Psoas muscle (tissue), 7 donors: ENCODE measurements at regions not wholly inside any gene's neighbourhood (a gene's known extent, or its start where the extent isn't known, plus 50 kb on each side); places are given as distances from the start of the nearest gene placed in this dataset.
"Not testable (repeated sequence)": the region's sequence is repeated elsewhere in the genome, so short reads cannot be mapped to it uniquely, and the experiment has no call there.

Experiments used
- ATAC-seq, 4 donors: fragments of 200-7000 bp; cut with Tn5 transposase; one replicate each; pipeline ENCODE4 v1.9.1; 2020; ENCODE audit warnings: moderate library complexity in 3 of 4, mild to moderate bottlenecking in 2 of 4
- DNase-seq, 2 donors: peaks; one replicate each; pipeline ENCODE4 v3.0.0-alpha.2; 2020
- H3K27ac ChIP-seq: fragments of 200-600 bp; one replicate; pipeline ENCODE4 v1.8.0; 2022
- H3K27me3 ChIP-seq, 3 donors: fragments of 200-600 bp in 1 of 3; one replicate each; pipeline versions ENCODE4 v1.6.1 to v1.8.0; 2013 to 2022; ENCODE audit warnings: low read length in 2 of 3, mild to moderate bottlenecking in 2 of 3, moderate library complexity in 1 of 3; ENCODE audit not compliant: insufficient read depth in 3 of 3
- H3K36me3 ChIP-seq, 2 donors: fragments of 200-600 bp in 1 of 2; one replicate each; pipeline versions ENCODE4 v1.6.1 to v1.8.0; 2013 to 2022; ENCODE audit warnings: low read depth in 1 of 2, mild to moderate bottlenecking in 1 of 2, moderate library complexity in 1 of 2; ENCODE audit not compliant: insufficient read depth in 1 of 2
- H3K4me1 ChIP-seq: fragments of 200-600 bp; one replicate; pipeline ENCODE4 v1.8.0; 2022
- H3K4me3 ChIP-seq: fragments of 200-600 bp; one replicate; pipeline ENCODE4 v1.8.0; 2022; ENCODE audit warnings: mild to moderate bottlenecking
- H3K9me3 ChIP-seq: fragments of 200-600 bp; one replicate; pipeline ENCODE4 v1.8.0; 2022
- WGBS, 3 donors: extraction: QIAGEN DNeasy Blood & Tissue Kit; methylation state at CpG; one replicate each; pipeline versions ENCODE4 v1.1.6 to v1.1.7; 2013; 5-methylcytosine and 5-hydroxymethylcytosine counted together
- intact Hi-C, 2 donors: fragments of 100-400 bp; cut with DNase I; formaldehyde crosslinking; loops; one replicate each; pipeline versions ENCODE4 v1.11.0 to v1.14.2; 2022
- TF ChIP-seq, protein P1 (sequence below): fragments of 200-600 bp; IDR thresholded peaks from one replicate; pipeline ENCODE4 v1.8.0; 2022; ENCODE audit warnings: antibody characterized with exemption
- donor health status: healthy with polysubstance abuse.
- donor health status: DM: no; HTN: no; CAD: no; lungs with moderate emphysema.
- donor health status: Bipolar disorder and iron deficiency.
- donor health status: healthy.
- donor health status: DM: yes; HTN: yes; CAD: no.
- donor health status: DM: no; HTN: no; CAD: no.
- donor health status: DM: yes; HTN: yes; CAD: no.

DNA sequence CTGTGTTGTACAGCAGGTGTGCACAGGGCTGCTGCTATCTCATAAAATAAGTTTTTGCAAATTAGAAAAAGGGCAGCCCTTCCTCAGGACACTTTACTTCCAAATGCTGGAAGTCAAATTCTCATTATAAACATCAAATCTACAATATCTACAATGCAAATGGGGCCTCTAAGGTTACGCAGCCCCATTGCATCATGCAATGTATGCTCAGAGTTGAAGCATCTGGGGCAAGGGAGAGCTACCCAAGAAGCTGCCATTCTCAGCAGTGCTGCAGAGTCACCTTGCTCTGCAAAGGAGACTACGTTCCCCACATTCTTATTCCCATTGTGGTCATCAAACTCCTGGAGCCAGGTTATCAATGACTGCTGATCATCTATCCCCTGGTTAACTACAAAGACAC is 208.9 kb upstream of the POGK start:
- no peaks in the 10 kb centered on the region for H3K36me3 ChIP-seq
- 83 to 92% (median 86%) methylated on average over 2 of the region's 2 CpGs for WGBS, 3 donors
- no peak for ATAC-seq
- H3K27ac ChIP-seq = no peak overlapping the region
- H3K27me3 ChIP-seq = no peaks in the 10 kb centered on the region
- H3K9me3 ChIP-seq = no peaks in the 10 kb centered on the region
- TF ChIP-seq, protein P1, sequence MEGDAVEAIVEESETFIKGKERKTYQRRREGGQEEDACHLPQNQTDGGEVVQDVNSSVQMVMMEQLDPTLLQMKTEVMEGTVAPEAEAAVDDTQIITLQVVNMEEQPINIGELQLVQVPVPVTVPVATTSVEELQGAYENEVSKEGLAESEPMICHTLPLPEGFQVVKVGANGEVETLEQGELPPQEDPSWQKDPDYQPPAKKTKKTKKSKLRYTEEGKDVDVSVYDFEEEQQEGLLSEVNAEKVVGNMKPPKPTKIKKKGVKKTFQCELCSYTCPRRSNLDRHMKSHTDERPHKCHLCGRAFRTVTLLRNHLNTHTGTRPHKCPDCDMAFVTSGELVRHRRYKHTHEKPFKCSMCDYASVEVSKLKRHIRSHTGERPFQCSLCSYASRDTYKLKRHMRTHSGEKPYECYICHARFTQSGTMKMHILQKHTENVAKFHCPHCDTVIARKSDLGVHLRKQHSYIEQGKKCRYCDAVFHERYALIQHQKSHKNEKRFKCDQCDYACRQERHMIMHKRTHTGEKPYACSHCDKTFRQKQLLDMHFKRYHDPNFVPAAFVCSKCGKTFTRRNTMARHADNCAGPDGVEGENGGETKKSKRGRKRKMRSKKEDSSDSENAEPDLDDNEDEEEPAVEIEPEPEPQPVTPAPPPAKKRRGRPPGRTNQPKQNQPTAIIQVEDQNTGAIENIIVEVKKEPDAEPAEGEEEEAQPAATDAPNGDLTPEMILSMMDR = no peak
- no peaks in the 10 kb centered on the region for H3K4me1 ChIP-seq
- no peak overlapping the region for H3K4me3 ChIP-seq
- intact Hi-C loops = no loop called here
- DNase-seq = no peak

DNA sequence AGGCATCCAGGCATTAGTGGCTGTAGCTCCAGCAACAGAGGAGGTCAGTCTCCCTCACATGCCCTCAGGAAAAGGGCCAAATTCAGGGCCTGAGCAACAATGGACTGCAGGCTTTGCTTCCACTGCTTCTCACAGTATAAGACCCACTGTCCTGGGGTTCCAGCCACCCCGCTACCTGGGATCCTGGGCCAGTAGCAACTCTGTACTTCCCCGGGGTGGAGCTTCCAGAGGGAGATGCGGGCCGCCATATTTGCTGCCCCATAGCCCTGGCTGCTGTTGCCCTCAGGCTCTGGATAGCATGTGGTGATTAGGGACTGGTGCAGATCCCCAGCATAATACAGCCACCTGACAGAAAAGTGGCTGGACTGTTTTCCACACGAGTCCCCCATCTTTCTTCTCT is 201.1 kb upstream of the POGK start:
- Histone ChIP-seq H3K4me3 (no peak overlapping the region), H3K4me1 (no peaks in the 10 kb centered on the region), H3K9me3 (no peaks in the 10 kb centered on the region), H3K27me3 (no peaks in the 10 kb centered on the region), H3K36me3 (no peaks in the 10 kb centered on the region), H3K27ac (no peak overlapping the region)
- TF ChIP-seq, protein P1 = no peak
- 78 to 87% (median 81%) methylated on average over 5 of the region's 5 CpGs for WGBS, 3 donors
- intact Hi-C loops = no loop called here
- ATAC-seq = no peak
- DNase-seq = no peak

DNA sequence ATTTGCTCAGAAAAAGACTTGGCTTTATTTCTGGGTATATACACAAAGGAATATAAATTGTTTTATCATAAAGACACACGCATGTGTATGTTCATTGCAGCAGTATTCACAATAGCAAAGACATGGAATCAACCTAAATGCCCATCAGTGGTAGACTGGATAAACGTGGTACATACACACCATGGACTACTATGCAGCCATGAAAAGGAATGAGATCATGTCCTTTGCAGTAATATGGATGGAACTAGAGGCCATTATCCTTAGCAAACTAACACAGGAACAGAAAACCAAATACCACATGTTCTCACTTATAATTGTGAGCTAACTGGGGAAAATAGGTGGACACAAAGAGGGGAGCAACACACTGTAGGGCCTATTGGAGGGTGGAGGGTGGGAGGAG is 182.0 kb upstream of the POGK start:
- H3K36me3 ChIP-seq, H3K9me3 ChIP-seq, ATAC-seq, H3K4me3 ChIP-seq, H3K4me1 ChIP-seq, DNase-seq, intact Hi-C loops, H3K27ac ChIP-seq, H3K27me3 ChIP-seq: not testable (repeated sequence)
- WGBS, 3 donors = 52 to 69% (median 69%) methylated on average over 2 of the region's 2 CpGs

DNA sequence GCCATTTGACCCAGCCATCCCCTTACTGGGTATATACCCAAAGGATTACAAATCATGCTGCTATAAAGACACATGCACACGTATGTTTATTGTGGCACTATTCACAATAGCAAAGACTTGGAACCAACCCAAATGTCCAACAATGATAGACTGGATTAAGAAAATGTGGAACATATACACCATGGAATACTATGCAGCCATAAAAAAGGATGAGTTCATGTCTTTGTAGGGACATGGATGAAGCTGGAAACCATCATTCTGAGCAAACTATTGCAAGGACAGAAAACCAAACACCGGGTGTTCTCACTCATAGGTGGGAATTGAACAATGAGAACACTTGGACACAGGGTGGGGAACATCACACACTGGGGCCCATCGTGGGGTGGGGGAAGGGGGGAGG is 172.5 kb upstream of the POGK start:
- H3K4me3 ChIP-seq, H3K27me3 ChIP-seq, H3K27ac ChIP-seq, ATAC-seq, intact Hi-C loops, H3K9me3 ChIP-seq, H3K36me3 ChIP-seq, H3K4me1 ChIP-seq, DNase-seq: not testable (repeated sequence)
- WGBS, 3 donors = 78 to 86% (median 78%) methylated on average over 3 of the region's 3 CpGs

DNA sequence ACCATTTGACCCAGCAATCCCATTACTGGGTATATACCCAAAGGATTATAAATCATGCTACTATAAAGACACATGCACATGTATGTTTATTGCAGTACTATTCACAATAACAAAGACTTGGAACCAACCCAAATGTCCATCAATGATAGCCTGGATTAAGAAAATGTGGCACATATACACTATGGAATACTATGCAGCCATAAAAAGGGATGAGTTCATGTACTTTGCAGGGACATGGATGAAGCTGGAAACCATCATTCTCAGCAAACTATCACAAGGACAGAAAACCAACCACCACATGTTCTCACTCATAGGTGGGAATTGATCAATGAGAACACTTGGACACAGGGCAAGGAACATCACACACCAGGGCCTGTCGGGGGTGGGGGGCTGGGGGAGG is 171.7 kb upstream of the POGK start:
- H3K4me3 ChIP-seq, H3K4me1 ChIP-seq, DNase-seq, ATAC-seq, H3K9me3 ChIP-seq, H3K36me3 ChIP-seq, H3K27ac ChIP-seq, H3K27me3 ChIP-seq, intact Hi-C loops: not testable (repeated sequence)
- WGBS, 3 donors = 88 to 98% (median 91%) methylated on average over 1 of the region's 1 CpG

DNA sequence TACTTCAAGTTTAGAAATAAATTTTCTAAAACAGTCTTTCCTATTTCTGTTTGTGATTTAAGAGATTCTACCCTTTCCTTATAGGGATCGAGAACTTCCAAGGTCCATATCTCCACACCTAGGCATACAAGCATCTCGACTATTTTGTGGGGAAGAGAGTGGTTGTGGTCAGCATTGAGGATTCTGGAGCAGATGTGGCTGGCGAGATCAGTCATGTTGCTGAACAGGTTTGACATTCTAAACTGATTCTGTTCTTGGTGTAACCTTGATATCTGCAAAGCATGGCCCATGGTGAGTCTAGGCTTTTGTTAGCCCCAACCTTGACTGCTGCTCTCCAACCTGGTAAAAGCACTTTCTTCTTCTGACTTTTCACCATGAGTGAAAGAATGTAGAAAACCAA is 167.6 kb upstream of the POGK start:
- H3K9me3 ChIP-seq = no peaks in the 10 kb centered on the region
- no peak for ATAC-seq
- 73 to 87% (median 83%) methylated on average over 3 of the region's 3 CpGs for WGBS, 3 donors
- no peak overlapping the region for H3K4me3 ChIP-seq
- H3K4me1 ChIP-seq = no peaks in the 10 kb centered on the region
- no peaks in the 10 kb centered on the region for H3K36me3 ChIP-seq
- H3K27ac ChIP-seq = no peak overlapping the region
- TF ChIP-seq, protein P1 = no peak
- no peak for DNase-seq
- intact Hi-C loops = no loop called here
- peaks cover 0 to 2% (median 0%) of the 10 kb centered on the region in 3 donors for H3K27me3 ChIP-seq
